Tibial artery (tissue), 4 donors: ENCODE measurements at regions not wholly inside any gene's neighbourhood (a gene's known extent, or its start where the extent isn't known, plus 50 kb on each side); places are given as distances from the start of the nearest gene placed in this dataset.

Source experiments
- DNase-seq, 2 donors: peaks; one replicate each; pipeline ENCODE4 v3.0.0-alpha.2; 2019
- H3K27ac ChIP-seq, 2 donors: fragments of 200-600 bp; sonication (generic) in 1 of 2; 1 replicate in 1 of 2; 2 replicates in 1 of 2; pipeline ENCODE4 v1.5.1; 2018 to 2019; ENCODE audit warnings: mild to moderate bottlenecking in 1 of 2
- H3K27me3 ChIP-seq, 2 donors: fragments of 200-600 bp; sonication (generic) in 1 of 2; one replicate each; pipeline versions ENCODE4 v1.5.1 to v1.6.0; 2016 to 2019
- H3K36me3 ChIP-seq, 3 donors: fragments of 200-600 bp; sonication (generic) in 2 of 3; one replicate each; pipeline ENCODE4 v1.5.1; 2016 to 2019; ENCODE audit warnings: mild to moderate bottlenecking in 2 of 3
- H3K4me1 ChIP-seq, 4 donors: fragments of 200-600 bp; sonication (generic) in 2 of 4; 1 replicate in 3 of 4; 2 replicates in 1 of 4; pipeline ENCODE4 v1.5.1; 2016 to 2019
- H3K4me3 ChIP-seq, 2 donors: fragments of 200-600 bp; sonication (generic) in 1 of 2; 1 replicate in 1 of 2; 2 replicates in 1 of 2; pipeline ENCODE4 v1.5.1; 2018 to 2019; ENCODE audit warnings: mild to moderate bottlenecking in 2 of 2
- H3K9me3 ChIP-seq, 3 donors: fragments of 200-600 bp; sonication (generic) in 1 of 3; one replicate each; pipeline ENCODE4 v1.5.1; 2016 to 2019
- intact Hi-C: fragments of 100-400 bp; cut with DNase I; formaldehyde crosslinking; loops from one replicate; pipeline ENCODE4 v1.15.0; 2023; ENCODE audit warnings: low total_unique reads
- TF ChIP-seq, protein P1 (sequence below), 2 experiments: fragments of 200-600 bp in 1 of 2; fragments of 450-650 bp in 1 of 2; IDR thresholded peaks; one replicate each; pipeline ENCODE4 v1.5.1; 2017 to 2019; ENCODE audit warnings: antibody characterized with exemption in 2 of 2, mild to moderate bottlenecking in 1 of 2, moderate library complexity in 1 of 2

GRCh38 chr4:29278585-29278984 is 1441.6 kb upstream of the PCDH7 start:
- Histone ChIP-seq H3K36me3 (no peaks in the 10 kb centered on the region), H3K4me3 (no peak overlapping the region), H3K4me1 (no peaks in the 10 kb centered on the region), H3K27me3 (no peaks in the 10 kb centered on the region), H3K9me3 (no peaks in the 10 kb centered on the region), H3K27ac (no peak overlapping the region)
- intact Hi-C loops: no loop called here
- DNase-seq: no peak
- TF ChIP-seq, protein P1, sequence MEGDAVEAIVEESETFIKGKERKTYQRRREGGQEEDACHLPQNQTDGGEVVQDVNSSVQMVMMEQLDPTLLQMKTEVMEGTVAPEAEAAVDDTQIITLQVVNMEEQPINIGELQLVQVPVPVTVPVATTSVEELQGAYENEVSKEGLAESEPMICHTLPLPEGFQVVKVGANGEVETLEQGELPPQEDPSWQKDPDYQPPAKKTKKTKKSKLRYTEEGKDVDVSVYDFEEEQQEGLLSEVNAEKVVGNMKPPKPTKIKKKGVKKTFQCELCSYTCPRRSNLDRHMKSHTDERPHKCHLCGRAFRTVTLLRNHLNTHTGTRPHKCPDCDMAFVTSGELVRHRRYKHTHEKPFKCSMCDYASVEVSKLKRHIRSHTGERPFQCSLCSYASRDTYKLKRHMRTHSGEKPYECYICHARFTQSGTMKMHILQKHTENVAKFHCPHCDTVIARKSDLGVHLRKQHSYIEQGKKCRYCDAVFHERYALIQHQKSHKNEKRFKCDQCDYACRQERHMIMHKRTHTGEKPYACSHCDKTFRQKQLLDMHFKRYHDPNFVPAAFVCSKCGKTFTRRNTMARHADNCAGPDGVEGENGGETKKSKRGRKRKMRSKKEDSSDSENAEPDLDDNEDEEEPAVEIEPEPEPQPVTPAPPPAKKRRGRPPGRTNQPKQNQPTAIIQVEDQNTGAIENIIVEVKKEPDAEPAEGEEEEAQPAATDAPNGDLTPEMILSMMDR (IDR thresholded peaks at IDR 0.05): no peak

GRCh38 chr4:29289118-29289517 is 1431.1 kb upstream of the PCDH7 start:
- Histone ChIP-seq H3K4me3 (no peak overlapping the region), H3K27ac (no peak overlapping the region), H3K36me3 (no peaks in the 10 kb centered on the region), H3K4me1 (no peaks in the 10 kb centered on the region), H3K9me3 (no peaks in the 10 kb centered on the region), H3K27me3 (no peaks in the 10 kb centered on the region)
- DNase-seq: no peak
- intact Hi-C loops: no loop called here
- TF ChIP-seq, protein P1 (IDR thresholded peaks at IDR 0.05): no peak

DNA sequence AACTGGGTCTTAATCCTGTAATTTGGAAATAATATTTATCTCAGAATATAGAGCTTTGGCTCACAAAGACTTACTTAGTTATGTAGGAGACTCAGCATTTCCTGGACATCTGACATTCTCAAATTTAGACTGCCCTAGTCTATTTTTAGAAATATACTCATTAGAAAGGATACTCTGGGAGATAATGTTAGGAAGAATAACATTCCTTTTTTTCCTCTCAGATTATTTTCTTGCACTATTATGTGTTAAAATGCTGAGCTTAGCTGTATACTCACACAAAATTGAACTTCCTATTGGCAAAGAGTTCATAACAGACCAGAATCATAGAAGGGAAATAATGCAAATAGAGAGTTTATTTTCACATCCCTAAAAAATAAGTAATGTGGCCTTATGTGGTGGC is 1424.9 kb upstream of the PCDH7 start:
- TF ChIP-seq, protein P1 (IDR thresholded peaks at IDR 0.05): no peak
- intact Hi-C loops: no loop called here
- no peak overlapping the region for H3K27ac ChIP-seq

DNA sequence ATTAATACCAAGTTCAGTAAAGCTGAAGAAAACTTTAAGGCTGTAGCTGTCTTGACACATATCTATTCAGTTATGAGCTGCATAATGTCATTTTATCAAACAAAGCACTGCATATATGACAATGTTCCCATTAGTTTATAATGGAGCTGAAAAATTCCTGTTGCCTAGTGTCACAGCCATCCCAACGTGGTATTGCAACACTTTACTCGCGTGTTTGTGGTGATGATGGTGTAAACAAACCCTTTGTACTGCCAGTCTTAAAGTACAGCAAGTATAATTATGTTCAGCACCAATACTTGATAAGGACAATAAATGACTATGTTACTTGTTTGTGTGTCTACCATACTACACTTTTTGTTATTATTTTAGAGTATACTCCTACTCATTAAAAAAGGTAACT is 1415.6 kb upstream of the PCDH7 start:
- no peaks in the 10 kb centered on the region for H3K4me1 ChIP-seq
- no peak overlapping the region for H3K27ac ChIP-seq
- H3K36me3 ChIP-seq: no peaks in the 10 kb centered on the region
- no peak overlapping the region for H3K4me3 ChIP-seq
- intact Hi-C loops: no loop called here
- no peaks in the 10 kb centered on the region for H3K27me3 ChIP-seq
- no peak for DNase-seq
- TF ChIP-seq, protein P1 (IDR thresholded peaks at IDR 0.05): no peak
- H3K9me3 ChIP-seq: no peaks in the 10 kb centered on the region

More for the DNA sequence above, 1424.9 kb upstream of the PCDH7 start:
- Histone ChIP-seq H3K9me3 (no peaks in the 10 kb centered on the region), H3K27me3 (no peaks in the 10 kb centered on the region), H3K4me1 (no peaks in the 10 kb centered on the region), H3K36me3 (no peaks in the 10 kb centered on the region), H3K4me3 (no peak overlapping the region)
- DNase-seq: no peak

DNA sequence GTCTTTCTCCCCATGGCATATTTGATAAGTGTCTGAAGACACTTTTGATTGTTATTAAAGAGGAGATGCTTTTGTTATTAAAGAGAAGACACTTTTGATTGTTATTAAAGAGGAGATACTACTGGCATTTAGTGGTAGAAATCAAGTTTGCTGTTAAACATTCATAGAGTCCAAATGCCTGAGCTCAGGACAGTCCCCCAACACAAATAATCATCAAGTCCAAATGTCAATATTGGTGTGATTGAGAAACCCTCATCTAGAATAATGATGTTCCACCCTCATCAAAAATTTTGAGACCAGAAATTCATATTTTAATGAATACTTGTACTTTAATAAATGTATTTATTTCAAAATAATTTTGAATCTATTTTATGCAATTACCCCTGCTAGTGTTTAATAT is 1412.9 kb upstream of the PCDH7 start:
- TF ChIP-seq, protein P1 (IDR thresholded peaks at IDR 0.05): no peak
- H3K4me1 ChIP-seq: no peaks in the 10 kb centered on the region
- H3K27me3 ChIP-seq: no peaks in the 10 kb centered on the region
- no peak overlapping the region for H3K4me3 ChIP-seq
- H3K36me3 ChIP-seq: no peaks in the 10 kb centered on the region
- no peaks in the 10 kb centered on the region for H3K9me3 ChIP-seq
- DNase-seq: no peak
- intact Hi-C loops: no loop called here
- H3K27ac ChIP-seq: no peak overlapping the region

GRCh38 chr4:29307755-29308154 is 1412.4 kb upstream of the PCDH7 start:
- intact Hi-C loops: no loop called here

More at GRCh38 chr4:29307755-29308154, 1412.4 kb upstream of the PCDH7 start:
- H3K27me3 ChIP-seq: no peaks in the 10 kb centered on the region
- DNase-seq: no peak
- H3K4me1 ChIP-seq: no peaks in the 10 kb centered on the region
- TF ChIP-seq, protein P1 (IDR thresholded peaks at IDR 0.05): no peak
- H3K4me3 ChIP-seq: no peak overlapping the region
- no peak overlapping the region for H3K27ac ChIP-seq
- no peaks in the 10 kb centered on the region for H3K36me3 ChIP-seq
- H3K9me3 ChIP-seq: no peaks in the 10 kb centered on the region
